Body of pancreas (tissue), 4 donors: ENCODE measurements at regions not wholly inside any gene's neighbourhood (a gene's known extent, or its start where the extent isn't known, plus 50 kb on each side); places are given as distances from the start of the nearest gene placed in this dataset.
A peak's percentile ranks its signal among the peaks of the same experiment; 100 is the strongest.

Experiments
- ATAC-seq: fragments of 150-250 bp; one replicate; pipeline ENCODE4 v1.9.1; 2016
- DNase-seq, 4 donors: peaks; one replicate each; pipeline ENCODE4 v3.0.0-alpha.2; 2019
- H3K27ac ChIP-seq, 4 donors: fragments of 200-600 bp; sonication (generic); 1 replicate in 3 of 4; 2 replicates in 1 of 4; pipeline versions ENCODE4 v1.5.1 to v1.6.1; 2016 to 2019; ENCODE audit warnings: mild to moderate bottlenecking in 1 of 4, mixed read lengths in 1 of 4, moderate library complexity in 1 of 4
- H3K27me3 ChIP-seq, 2 donors: fragments of 200-600 bp; sonication (generic); one replicate each; pipeline ENCODE4 v1.6.0; 2016; ENCODE audit warnings: mild to moderate bottlenecking in 1 of 2
- H3K36me3 ChIP-seq, 2 donors: fragments of 200-600 bp; sonication (generic); replicated peaks in 1 of 2; 2 replicates each; pipeline ENCODE4 v1.5.1; 2016; ENCODE audit warnings: low read depth in 2 of 2; ENCODE audit not compliant: insufficient read depth in 1 of 2
- H3K4me1 ChIP-seq: fragments of 200-600 bp; sonication (generic); one replicate; pipeline ENCODE4 v1.6.0; 2016
- H3K4me3 ChIP-seq, 2 donors: fragments of 200-600 bp; sonication (generic); 1 replicate in 1 of 2; 2 replicates in 1 of 2; pipeline ENCODE4 v1.5.1; 2016 to 2019
- H3K9me3 ChIP-seq, 3 donors: fragments of 200-600 bp; sonication (generic); 1 replicate in 2 of 3; 2 replicates in 1 of 3; pipeline ENCODE4 v1.5.1; 2016
- CTCF ChIP-seq, 7 experiments: fragments of 450-650 bp in 4 of 7; fragments of 200-600 bp in 3 of 7; sonication (generic) in 3 of 7; IDR thresholded peaks; one replicate each; pipeline ENCODE4 v1.5.1; 2016 to 2019; ENCODE audit warnings: antibody characterized with exemption in 7 of 7
- POLR2A ChIP-seq, 3 donors: fragments of 450-650 bp; IDR thresholded peaks; one replicate each; pipeline ENCODE4 v1.6.1; 2016; ENCODE audit warnings: antibody characterized with exemption in 3 of 3, mild to moderate bottlenecking in 2 of 3
- WGBS, 2 donors: methylation state at CpG; one replicate each; pipeline ENCODE4 v1.1.5; 2017; 5-methylcytosine and 5-hydroxymethylcytosine counted together
- intact Hi-C: fragments of 100-400 bp; cut with DNase I; formaldehyde crosslinking; loops from one replicate; pipeline ENCODE4 v1.15.1; 2023

- TF ChIP-seq CTCF (IDR thresholded peaks at IDR 0.05) (no peak), POLR2A (IDR thresholded peaks at IDR 0.05) (no peak)
- intact Hi-C loops = loop anchor here (10.0 kb wide), 1 partner anchor 58 kb away; no protein-coding TSS in a partner anchor
- Histone ChIP-seq H3K36me3 (no peaks in the 10 kb centered on the region), H3K27ac (no peak overlapping the region), H3K4me3 (no peak overlapping the region), H3K27me3 (peaks cover 0 to 22% of the 10 kb centered on the region in 2 donors), H3K4me1 (peaks cover 10% of the 10 kb centered on the region), H3K9me3 (no peaks in the 10 kb centered on the region)
- DNase-seq (no peak), ATAC-seq (no peak)
- WGBS, 2 donors = 75 to 87% methylated on average over 2 of the region's 2 CpGs
Measured at GRCh38 chr5:42956551-42956950, 83.6 kb downstream of the ANXA2R start.

GRCh38 chr5:42953041-42953440, 87.1 kb downstream of the ANXA2R start:
- no peak overlapping the region for H3K4me3 ChIP-seq

GRCh38 chr5:42952578-42952974, 87.5 kb downstream of the ANXA2R start:
- intact Hi-C loops = loop anchor here (10.0 kb wide), 1 partner anchor 62 kb away; no protein-coding TSS in a partner anchor
- Histone ChIP-seq H3K9me3 (no peaks in the 10 kb centered on the region), H3K27me3 (peaks cover 6 to 57% of the 10 kb centered on the region in 2 donors), H3K4me1 (peaks cover 24% of the 10 kb centered on the region), H3K27ac (no peak overlapping the region), H3K4me3 (no peak overlapping the region), H3K36me3 (no peaks in the 10 kb centered on the region)
- WGBS, 2 donors = 24 to 42% methylated on average over 11 to 12 of the region's 12 CpGs
- ATAC-seq (no peak), DNase-seq (no peak)
- TF ChIP-seq CTCF (IDR thresholded peaks at IDR 0.05) (no peak), POLR2A (IDR thresholded peaks at IDR 0.05) (no peak)

More at GRCh38 chr5:42953041-42953440, 87.1 kb downstream of the ANXA2R start:
- Histone ChIP-seq H3K27ac (no peak overlapping the region), H3K9me3 (no peaks in the 10 kb centered on the region), H3K27me3 (peaks cover 6 to 53% of the 10 kb centered on the region in 2 donors), H3K4me1 (peaks cover 24% of the 10 kb centered on the region), H3K36me3 (no peaks in the 10 kb centered on the region)
- TF ChIP-seq POLR2A (IDR thresholded peaks at IDR 0.05) = no peak
- no peak for TF ChIP-seq CTCF (IDR thresholded peaks at IDR 0.05)
- no peak for DNase-seq
- WGBS, 2 donors = 21 to 46% methylated on average over 5 to 15 of the region's 15 CpGs
- intact Hi-C loops = loop anchor here (10.0 kb wide), 1 partner anchor 62 kb away; no protein-coding TSS in a partner anchor
- no peak for ATAC-seq

- peak overlapping the region in 3 of 4 donors; percentile 50 to 70 (median 66) for H3K27ac ChIP-seq
- peaks cover 6 to 58% of the 10 kb centered on the region in 2 donors for H3K27me3 ChIP-seq
- peak overlapping the region in 1 of 2 donors; percentile 23 for H3K4me3 ChIP-seq
- DNase-seq (peak in 3 of 4 donors; percentile 27 to 33 (median 30)), ATAC-seq (peak; percentile 13)
- H3K9me3 ChIP-seq = no peaks in the 10 kb centered on the region
- peaks cover 24% of the 10 kb centered on the region for H3K4me1 ChIP-seq
- intact Hi-C loops = loop anchor here (10.0 kb wide), 1 partner anchor 63 kb away; no protein-coding TSS in a partner anchor
- H3K36me3 ChIP-seq = no peaks in the 10 kb centered on the region
- 4 to 6% methylated on average over 43 to 46 of the region's 46 CpGs for WGBS, 2 donors
- TF ChIP-seq CTCF (IDR thresholded peaks at IDR 0.05) (no peak), POLR2A (IDR thresholded peaks at IDR 0.05) (no peak)
Measured at GRCh38 chr5:42951293-42951840, 88.8 kb downstream of the ANXA2R start.
